Urinary bladder (tissue), 3 donors: ENCODE measurements at regions not wholly inside any gene's neighbourhood (a gene's known extent, or its start where the extent isn't known, plus 50 kb on each side); places are given as distances from the start of the nearest gene placed in this dataset.

ENCODE experiments used
- DNase-seq: peaks from one replicate; pipeline ENCODE4 v3.0.0-alpha.2; 2015; ENCODE audit errors: extremely low spot score
- H3K27ac ChIP-seq: one replicate; pipeline ENCODE4 v1.5.1; 2013; ENCODE audit warnings: low read depth, mild to moderate bottlenecking, moderate library complexity
- H3K36me3 ChIP-seq: one replicate; pipeline ENCODE4 v1.6.1; 2013; ENCODE audit warnings: mild to moderate bottlenecking, moderate library complexity; ENCODE audit not compliant: insufficient read depth
- H3K4me1 ChIP-seq: one replicate; pipeline ENCODE4 v1.6.1; 2013; ENCODE audit warnings: mild to moderate bottlenecking, moderate library complexity; ENCODE audit not compliant: insufficient read depth
- H3K4me3 ChIP-seq: one replicate; pipeline ENCODE4 v1.5.1; 2013; ENCODE audit warnings: low read depth, low read length
- WGBS: extraction: QIAGEN DNeasy Blood & Tissue Kit; methylation state at CpG from one replicate; pipeline ENCODE4 v1.1.7; 2013; 5-methylcytosine and 5-hydroxymethylcytosine counted together
- donor health status: healthy with polysubstance abuse.
- donor health status: healthy.

DNA sequence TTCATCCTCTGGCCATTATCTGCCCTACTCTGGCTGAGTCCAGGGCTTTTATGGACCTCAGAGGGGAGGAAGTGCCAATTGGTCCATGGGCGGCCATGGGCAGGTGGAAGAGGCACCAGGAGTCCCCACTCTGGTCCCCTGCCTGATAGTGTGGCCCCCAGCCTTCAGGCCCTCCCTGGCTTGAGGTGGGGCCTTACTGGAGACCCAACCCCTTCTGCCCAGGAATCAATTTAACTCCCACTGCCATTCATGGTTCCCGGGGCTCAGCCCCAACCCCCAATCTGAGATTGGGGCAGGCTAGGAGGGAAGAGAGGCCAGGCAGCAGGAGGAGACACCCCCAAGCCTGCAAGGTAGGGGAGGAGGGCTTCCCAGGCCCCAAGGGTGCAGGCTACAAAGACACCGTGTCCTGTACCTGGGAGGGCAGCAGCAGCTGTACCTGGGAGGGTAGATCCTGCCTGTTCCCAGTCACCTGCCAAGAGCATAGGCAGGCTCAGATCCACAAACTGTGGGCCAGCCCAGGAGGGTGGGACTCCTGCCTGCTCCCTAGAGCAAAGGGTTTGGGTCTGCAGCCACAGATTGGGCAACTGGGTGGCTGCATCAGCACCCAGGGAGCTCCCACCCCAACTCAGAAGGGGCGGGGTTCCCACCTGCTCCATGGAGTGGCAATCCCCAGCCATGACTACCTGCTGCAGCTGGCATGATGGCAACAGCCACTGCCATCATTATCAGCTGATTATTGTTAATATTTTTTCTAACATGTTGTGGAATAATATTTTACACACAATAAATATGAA is 1044.1 kb upstream of the B3GALT2 start:
- no peak overlapping the region for H3K27ac ChIP-seq
- H3K36me3 ChIP-seq = no peaks in the 10 kb centered on the region
- no peak for DNase-seq
- no peaks in the 10 kb centered on the region for H3K4me1 ChIP-seq
- 98% methylated on average over 4 of the region's 4 CpGs for WGBS
- H3K4me3 ChIP-seq = no peak overlapping the region

DNA sequence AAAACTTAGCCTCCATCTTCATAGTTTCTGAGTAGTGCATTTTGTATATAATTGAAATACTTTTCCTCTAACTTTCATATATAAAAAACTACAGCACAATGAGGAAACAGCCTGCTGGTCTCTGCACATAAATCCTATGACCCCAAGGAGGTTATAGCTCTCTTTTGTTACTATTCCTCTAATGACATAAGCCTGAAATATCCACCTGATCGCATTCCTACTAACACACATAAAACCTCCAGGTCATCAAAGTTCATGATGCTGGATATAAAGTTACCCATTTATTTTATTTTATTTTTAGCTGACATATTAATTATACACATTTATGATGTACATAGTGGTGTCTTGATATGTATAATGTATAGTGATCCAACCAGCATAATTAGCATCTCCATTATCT is 1042.0 kb upstream of the B3GALT2 start:
- DNase-seq = no peak
- WGBS = 96% methylated on average over 1 of the region's 1 CpG
- H3K4me1 ChIP-seq = no peaks in the 10 kb centered on the region

DNA sequence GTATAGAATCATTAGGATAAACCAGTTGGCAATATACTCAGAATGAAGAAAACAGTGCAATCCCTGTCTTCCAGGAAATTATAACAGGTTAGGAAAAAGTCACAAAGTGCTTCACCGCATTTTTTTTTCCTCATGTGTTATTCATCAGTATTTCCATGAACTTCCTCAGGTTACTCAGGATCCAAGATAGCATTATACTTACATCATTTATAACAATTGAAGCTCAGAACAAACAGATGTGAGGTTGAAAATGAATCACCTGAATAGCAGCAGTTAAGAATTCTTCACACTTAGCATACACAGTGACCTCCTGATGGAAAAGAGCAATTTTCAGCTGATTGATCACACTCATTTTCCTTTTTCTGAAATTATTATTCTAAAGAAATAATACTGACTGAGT is 1040.7 kb upstream of the B3GALT2 start:
- DNase-seq = no peak
- H3K27ac ChIP-seq = no peak overlapping the region
- no peak overlapping the region for H3K4me3 ChIP-seq
- H3K36me3 ChIP-seq = no peaks in the 10 kb centered on the region
- no peaks in the 10 kb centered on the region for H3K4me1 ChIP-seq
- 91% methylated on average over 1 of the region's 1 CpG for WGBS

More for the DNA sequence above, 1042.0 kb upstream of the B3GALT2 start:
- no peak overlapping the region for H3K4me3 ChIP-seq
- no peak overlapping the region for H3K27ac ChIP-seq
- no peaks in the 10 kb centered on the region for H3K36me3 ChIP-seq

DNA sequence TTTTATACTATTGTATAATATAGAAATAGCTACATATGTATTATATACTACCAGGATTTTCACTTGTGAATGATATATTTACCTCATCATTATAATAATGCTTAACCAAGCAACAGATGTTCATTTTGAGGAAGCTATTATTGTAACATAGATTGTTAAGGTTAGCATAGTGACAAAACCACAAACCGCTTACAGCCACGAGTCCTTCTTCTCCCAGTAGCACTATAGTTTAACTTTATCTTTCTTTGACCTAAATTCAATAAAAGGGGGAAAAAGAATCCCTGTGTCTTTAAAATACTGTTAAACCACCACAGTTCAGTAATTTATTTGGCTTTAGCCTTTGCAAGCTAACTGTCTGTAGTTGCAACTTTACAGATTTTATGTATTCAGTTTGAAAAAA is 1039.4 kb upstream of the B3GALT2 start:
- no peak overlapping the region for H3K4me3 ChIP-seq
- no peak overlapping the region for H3K27ac ChIP-seq
- DNase-seq = no peak
- no peaks in the 10 kb centered on the region for H3K4me1 ChIP-seq
- no peaks in the 10 kb centered on the region for H3K36me3 ChIP-seq
- 47% methylated on average over 2 of the region's 2 CpGs for WGBS

DNA sequence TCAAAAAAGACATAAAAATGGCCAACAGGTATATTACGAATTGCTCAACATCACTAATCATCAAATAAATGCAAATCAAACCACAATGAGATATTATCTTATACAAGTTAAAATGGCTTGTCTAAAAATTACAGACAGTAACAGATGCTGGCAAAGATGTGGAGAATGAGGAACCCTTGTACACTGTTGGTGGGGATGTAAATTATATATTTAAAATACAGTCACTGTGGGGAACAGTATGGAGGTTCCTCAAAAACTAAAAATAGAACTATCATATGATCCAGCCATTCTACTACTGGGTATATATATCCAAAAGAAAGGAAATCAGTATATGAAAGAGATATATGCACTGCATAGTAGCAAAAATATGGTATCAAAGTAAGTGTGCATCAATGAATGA is 1037.2 kb upstream of the B3GALT2 start:
- WGBS = 95% methylated on average over 1 of the region's 1 CpG
- no peak overlapping the region for H3K4me3 ChIP-seq
- H3K36me3 ChIP-seq = no peaks in the 10 kb centered on the region
- DNase-seq = no peak
- H3K4me1 ChIP-seq = no peaks in the 10 kb centered on the region
- no peak overlapping the region for H3K27ac ChIP-seq

DNA sequence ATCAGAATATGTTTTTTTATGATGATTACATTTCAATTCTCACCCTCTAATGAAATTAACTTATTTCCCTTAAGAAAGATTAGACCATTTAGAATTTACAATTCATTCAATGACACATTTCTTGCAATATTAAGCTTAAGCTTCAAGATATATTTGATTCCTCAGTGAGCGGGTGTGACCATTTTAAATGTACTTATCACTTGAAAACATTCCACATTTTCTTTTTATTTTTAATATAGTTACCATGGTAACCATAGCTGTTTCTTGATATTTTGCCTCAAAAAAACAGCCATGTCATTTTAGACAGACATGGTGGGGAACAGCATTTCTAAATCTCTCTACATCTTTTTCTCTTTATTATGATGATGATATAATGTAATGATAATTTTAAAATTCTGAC is 1029.0 kb upstream of the B3GALT2 start:
- WGBS = 95% methylated on average over 1 of the region's 1 CpG
- Histone ChIP-seq H3K4me3 (no peak overlapping the region), H3K4me1 (no peaks in the 10 kb centered on the region), H3K36me3 (no peaks in the 10 kb centered on the region), H3K27ac (no peak overlapping the region)
- DNase-seq = no peak

DNA sequence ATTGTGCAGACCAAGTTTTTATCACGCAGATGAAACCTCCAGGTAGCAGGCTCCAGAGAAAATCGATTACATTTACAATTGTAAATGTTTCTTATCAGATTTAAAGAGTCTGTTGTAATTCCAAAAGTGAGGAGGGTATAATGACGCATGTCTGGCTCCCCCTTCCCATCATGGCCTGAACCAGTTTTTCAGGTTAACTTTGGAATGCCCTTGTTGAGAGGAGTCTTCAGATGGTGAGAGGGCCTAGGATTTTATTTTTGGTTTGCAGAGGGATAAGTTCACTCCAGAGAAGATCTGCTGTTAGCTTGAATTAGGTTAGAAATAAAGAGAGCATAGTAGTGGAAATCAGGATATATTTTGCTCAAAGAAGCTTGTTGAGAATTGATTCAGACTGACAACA is 1028.3 kb upstream of the B3GALT2 start:
- DNase-seq = no peak
- no peaks in the 10 kb centered on the region for H3K4me1 ChIP-seq
- WGBS = 79% methylated on average over 3 of the region's 3 CpGs
- H3K36me3 ChIP-seq = no peaks in the 10 kb centered on the region
- no peak overlapping the region for H3K4me3 ChIP-seq
- no peak overlapping the region for H3K27ac ChIP-seq

DNA sequence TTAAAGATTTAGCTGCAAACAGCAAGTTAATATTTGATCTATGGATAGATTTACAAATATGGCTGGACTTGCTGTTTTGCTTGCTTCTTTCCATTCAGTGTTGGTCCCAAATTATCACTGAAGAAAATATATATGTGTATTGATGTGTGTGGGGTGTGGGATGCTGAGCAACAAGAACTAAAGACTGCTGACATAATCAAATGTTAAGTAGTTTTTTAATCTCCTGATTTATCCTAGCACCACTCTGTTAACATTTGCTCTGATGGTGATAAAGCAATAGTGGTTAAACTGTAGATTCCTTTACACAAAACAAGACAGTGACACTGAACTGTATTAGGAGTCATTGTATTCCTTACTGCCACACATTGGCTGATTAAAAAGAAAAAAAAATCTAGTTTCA is 1023.5 kb upstream of the B3GALT2 start:
- Histone ChIP-seq H3K27ac (no peak overlapping the region), H3K4me1 (no peaks in the 10 kb centered on the region), H3K36me3 (no peaks in the 10 kb centered on the region), H3K4me3 (no peak overlapping the region)
- DNase-seq = no peak

DNA sequence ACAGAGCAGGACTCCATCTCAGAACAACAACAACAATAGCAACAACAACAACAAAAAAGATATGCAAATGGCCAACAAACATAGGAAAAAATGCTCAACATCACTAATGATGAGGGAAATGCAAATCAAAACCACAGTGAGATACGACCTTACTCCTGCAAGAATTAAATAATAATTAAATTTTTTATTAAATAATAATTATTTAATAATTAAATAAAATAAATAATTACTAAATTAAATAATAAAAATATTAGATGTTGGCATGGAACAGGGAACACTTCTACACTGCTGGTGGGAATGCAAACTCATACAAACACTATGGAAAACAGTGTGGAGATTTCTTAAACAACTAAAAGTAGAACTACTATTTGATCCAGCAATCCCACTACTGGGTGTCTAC is 1022.3 kb upstream of the B3GALT2 start:
- 91% methylated on average over 1 of the region's 1 CpG for WGBS

DNA sequence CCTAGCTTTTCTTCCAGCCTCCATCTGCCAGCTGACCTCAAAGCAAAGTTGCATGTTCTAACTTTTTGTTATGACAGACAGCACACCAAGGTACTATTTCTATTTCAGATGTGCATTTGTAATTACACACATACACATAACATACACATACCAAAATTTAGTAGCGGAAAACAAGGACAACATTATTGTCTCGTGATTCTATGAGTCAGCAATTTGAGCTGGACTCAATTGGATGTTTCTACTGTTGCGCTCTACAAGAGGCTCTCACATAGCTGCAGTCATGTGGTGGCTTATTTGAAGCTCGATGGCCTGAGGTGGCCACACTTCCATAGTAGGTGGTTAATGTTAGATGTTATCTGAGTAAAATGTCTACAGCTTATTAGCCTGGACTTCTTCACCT is 1010.1 kb upstream of the B3GALT2 start:
- no peak for DNase-seq
- H3K4me1 ChIP-seq = no peaks in the 10 kb centered on the region
- H3K36me3 ChIP-seq = no peaks in the 10 kb centered on the region
- H3K27ac ChIP-seq = no peak overlapping the region
- 95% methylated on average over 4 of the region's 4 CpGs for WGBS
- H3K4me3 ChIP-seq = no peak overlapping the region

More for the DNA sequence above, 1022.3 kb upstream of the B3GALT2 start:
- no peaks in the 10 kb centered on the region for H3K4me1 ChIP-seq
- no peak overlapping the region for H3K27ac ChIP-seq
- H3K4me3 ChIP-seq = no peak overlapping the region
- no peaks in the 10 kb centered on the region for H3K36me3 ChIP-seq
- no peak for DNase-seq

DNA sequence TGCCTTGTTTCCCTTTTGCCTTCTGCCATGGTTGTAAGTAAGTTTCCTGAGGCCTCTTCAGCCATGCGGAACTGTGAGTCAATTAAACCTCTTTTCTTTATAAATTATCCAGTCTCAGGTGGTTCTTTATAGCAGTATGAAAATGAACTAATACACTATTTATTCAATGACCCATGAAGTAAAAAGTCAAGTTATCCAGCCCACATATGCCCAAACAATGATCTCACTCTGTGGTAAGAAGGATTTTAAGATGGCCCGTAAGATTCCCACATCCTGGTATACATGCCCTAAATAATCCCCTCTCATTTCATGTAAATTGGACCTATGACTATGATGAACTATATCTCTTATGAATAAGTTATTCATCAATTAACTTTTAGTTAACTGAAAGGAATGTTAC is 1008.3 kb upstream of the B3GALT2 start:
- no peak overlapping the region for H3K27ac ChIP-seq
- H3K4me1 ChIP-seq = no peaks in the 10 kb centered on the region
- no peak for DNase-seq
- WGBS = 98% methylated on average over 2 of the region's 2 CpGs
- H3K36me3 ChIP-seq = no peaks in the 10 kb centered on the region
- H3K4me3 ChIP-seq = no peak overlapping the region

DNA sequence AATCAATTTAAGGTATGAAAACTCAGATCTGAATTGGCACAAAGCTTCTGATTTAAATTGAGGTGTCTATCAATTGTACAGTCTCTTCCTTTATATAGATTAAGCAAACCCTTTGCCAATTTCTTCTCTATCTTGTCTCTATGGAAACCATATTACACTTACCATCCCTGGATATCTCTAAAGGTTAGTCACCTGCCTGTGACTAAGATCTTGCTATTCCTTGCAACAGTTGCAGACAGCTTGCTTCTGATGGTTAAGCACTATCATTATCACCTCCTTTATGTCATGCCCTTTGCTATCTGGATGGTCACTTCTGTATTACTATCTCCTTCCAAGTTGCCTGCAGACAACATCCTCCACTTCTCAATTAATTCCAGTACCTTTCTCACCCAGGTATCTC is 998.6 kb upstream of the B3GALT2 start:
- no peaks in the 10 kb centered on the region for H3K4me1 ChIP-seq
- no peak for DNase-seq

DNA sequence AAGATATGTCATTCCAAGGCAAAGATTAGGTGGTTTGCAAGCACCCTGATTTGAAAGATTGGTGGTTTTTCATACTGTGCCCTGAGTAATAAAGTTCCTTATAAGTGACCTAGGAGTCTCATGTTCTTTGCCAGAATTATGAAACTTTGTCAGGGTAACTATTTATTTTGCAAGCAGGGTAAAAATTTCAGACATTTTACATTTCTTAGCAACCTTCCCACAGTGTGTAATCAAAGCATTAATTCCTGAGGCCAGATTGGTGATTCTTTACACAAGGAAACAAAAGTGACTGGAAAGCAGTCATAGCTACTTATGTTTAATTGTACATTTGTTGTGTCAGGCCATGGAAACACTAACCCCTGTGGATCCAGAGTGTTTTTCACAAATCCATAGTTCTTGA is 998.0 kb upstream of the B3GALT2 start:
- H3K4me1 ChIP-seq = no peaks in the 10 kb centered on the region
- no peak overlapping the region for H3K4me3 ChIP-seq
- no peak for DNase-seq
- no peak overlapping the region for H3K27ac ChIP-seq
- H3K36me3 ChIP-seq = no peaks in the 10 kb centered on the region

More for the DNA sequence above, 998.6 kb upstream of the B3GALT2 start:
- Histone ChIP-seq H3K4me3 (no peak overlapping the region), H3K36me3 (no peaks in the 10 kb centered on the region), H3K27ac (no peak overlapping the region)

DNA sequence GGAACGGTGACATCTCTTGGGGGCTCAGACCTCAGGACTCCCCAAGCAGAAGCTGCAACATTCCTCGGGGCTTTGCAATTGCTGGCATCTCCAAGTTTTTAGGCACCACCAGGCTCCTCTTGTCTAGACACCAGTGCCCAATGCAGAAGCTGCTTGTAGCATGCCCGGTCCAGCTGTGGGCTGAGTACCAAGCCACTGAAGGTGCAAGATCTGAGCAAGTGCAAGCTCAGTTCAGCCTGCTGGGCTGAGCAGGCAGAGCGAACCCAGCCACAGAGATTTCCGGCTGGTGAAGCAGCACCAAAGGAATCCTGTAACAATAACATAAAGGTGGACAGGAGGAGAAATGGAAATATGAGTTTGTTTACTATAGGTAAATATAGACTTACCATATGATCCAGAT is 995.4 kb upstream of the B3GALT2 start:
- WGBS = 98% methylated on average over 5 of the region's 5 CpGs

DNA sequence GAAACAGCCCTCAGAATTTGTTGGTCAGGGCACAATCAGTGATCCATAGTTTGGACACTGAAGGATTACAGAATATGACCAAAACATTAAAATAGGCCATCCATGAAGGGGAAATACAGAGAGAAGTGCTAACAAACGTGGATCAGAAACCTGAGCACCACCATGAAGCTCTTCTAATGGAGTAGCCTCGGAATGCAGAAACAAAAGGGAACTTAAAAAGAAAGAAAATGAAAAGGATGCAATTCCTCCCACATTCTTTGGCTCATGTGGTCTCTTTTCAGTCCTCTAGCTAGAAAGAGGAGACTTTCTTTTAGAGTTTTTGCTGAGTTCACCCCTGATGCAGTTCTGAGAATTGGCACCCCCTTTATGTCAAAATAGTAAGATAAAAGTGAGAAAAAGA is 989.8 kb upstream of the B3GALT2 start:
- Histone ChIP-seq H3K27ac (no peak overlapping the region), H3K36me3 (no peaks in the 10 kb centered on the region), H3K4me1 (no peaks in the 10 kb centered on the region), H3K4me3 (no peak overlapping the region)
- WGBS = 84% methylated on average over 2 of the region's 2 CpGs
- no peak for DNase-seq

More for the DNA sequence above, 995.4 kb upstream of the B3GALT2 start:
- DNase-seq = no peak
- H3K36me3 ChIP-seq = no peaks in the 10 kb centered on the region
- no peak overlapping the region for H3K27ac ChIP-seq
- H3K4me1 ChIP-seq = no peaks in the 10 kb centered on the region
- no peak overlapping the region for H3K4me3 ChIP-seq
